ENCODE measurements at regions not wholly inside any gene's neighbourhood (a gene's known extent, or its start where the extent isn't known, plus 50 kb on each side); places are given as distances from the start of the nearest gene placed in this dataset.

- no peaks in the 10 kb centered on the region for H3K36me3 Mint-ChIP-seq (ENCODE audit: unreplicated experiment)
These were observed 230.9 kb downstream of the NSUN3 start for GRCh38 chr3:94293793-94294195.

DNA sequence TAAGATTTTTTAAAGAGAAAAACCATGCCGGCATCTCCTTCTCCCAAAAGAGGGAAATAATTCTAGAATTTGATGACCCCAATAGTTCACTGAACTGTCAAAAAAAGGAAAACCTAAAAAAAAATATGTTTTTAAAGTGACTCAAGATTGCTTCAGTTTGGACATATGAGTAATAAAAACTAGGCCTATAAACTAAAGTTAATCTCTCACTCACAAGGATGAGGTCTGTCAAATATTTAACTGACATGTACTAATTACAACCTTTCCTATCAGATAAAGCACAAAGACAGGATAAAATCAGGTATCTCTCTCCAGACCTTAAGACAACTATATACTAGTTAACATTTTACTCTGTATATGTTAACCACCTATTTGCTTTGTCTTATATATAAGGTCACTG, 231.9 kb downstream of the NSUN3 start:
- Mint-ChIP-seq H3K4me3 (ENCODE audit: unreplicated experiment) (no peak overlapping the region), H3K9me3 (ENCODE audit: unreplicated experiment) (no peaks in the 10 kb centered on the region), H3K27me3 (ENCODE audit: unreplicated experiment) (no peaks in the 10 kb centered on the region), H3K4me1 (ENCODE audit: low read depth, unreplicated experiment) (no peaks in the 10 kb centered on the region), H3K27ac (ENCODE audit: unreplicated experiment) (no peak overlapping the region), H3K36me3 (ENCODE audit: unreplicated experiment) (no peaks in the 10 kb centered on the region)
- TF ChIP-seq, protein P1, sequence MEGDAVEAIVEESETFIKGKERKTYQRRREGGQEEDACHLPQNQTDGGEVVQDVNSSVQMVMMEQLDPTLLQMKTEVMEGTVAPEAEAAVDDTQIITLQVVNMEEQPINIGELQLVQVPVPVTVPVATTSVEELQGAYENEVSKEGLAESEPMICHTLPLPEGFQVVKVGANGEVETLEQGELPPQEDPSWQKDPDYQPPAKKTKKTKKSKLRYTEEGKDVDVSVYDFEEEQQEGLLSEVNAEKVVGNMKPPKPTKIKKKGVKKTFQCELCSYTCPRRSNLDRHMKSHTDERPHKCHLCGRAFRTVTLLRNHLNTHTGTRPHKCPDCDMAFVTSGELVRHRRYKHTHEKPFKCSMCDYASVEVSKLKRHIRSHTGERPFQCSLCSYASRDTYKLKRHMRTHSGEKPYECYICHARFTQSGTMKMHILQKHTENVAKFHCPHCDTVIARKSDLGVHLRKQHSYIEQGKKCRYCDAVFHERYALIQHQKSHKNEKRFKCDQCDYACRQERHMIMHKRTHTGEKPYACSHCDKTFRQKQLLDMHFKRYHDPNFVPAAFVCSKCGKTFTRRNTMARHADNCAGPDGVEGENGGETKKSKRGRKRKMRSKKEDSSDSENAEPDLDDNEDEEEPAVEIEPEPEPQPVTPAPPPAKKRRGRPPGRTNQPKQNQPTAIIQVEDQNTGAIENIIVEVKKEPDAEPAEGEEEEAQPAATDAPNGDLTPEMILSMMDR (IDR thresholded peaks at IDR 0.05; ENCODE audit: partially characterized antibody, unreplicated experiment) = no peak
- no peak for DNase-seq

More at GRCh38 chr3:94293793-94294195, 230.9 kb downstream of the NSUN3 start:
- Mint-ChIP-seq H3K4me3 (ENCODE audit: unreplicated experiment) (no peak overlapping the region), H3K27me3 (ENCODE audit: unreplicated experiment) (no peaks in the 10 kb centered on the region), H3K27ac (ENCODE audit: unreplicated experiment) (no peak overlapping the region), H3K9me3 (ENCODE audit: unreplicated experiment) (no peaks in the 10 kb centered on the region), H3K4me1 (ENCODE audit: low read depth, unreplicated experiment) (no peaks in the 10 kb centered on the region)
- TF ChIP-seq, protein P1 (IDR thresholded peaks at IDR 0.05; ENCODE audit: partially characterized antibody, unreplicated experiment) = no peak
- DNase-seq = no peak

DNA sequence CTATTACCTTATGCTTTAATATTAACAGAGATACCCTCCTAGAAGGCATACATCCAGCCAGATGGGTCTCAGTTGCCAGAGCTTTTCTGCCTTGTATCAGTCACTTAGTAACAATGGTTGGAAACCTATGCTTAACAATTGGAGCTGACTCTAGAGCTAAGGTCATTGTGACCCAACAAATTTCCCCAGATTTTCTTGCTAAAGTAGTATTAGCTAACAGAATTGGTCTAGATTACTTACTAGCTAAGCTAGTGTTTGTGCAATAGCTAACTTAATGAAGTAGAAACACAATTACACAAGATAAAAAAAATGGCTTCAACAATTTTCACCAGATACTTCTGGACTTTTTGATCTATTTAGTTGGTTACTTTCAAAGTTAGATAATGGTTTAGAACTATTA, 236.9 kb downstream of the NSUN3 start:
- H3K27me3 Mint-ChIP-seq (ENCODE audit: unreplicated experiment) = no peaks in the 10 kb centered on the region
- peaks cover 18% of the 10 kb centered on the region for H3K4me1 Mint-ChIP-seq (ENCODE audit: low read depth, unreplicated experiment)
- no peaks in the 10 kb centered on the region for H3K36me3 Mint-ChIP-seq (ENCODE audit: unreplicated experiment)
- H3K4me3 Mint-ChIP-seq (ENCODE audit: unreplicated experiment) = no peak overlapping the region
- H3K9me3 Mint-ChIP-seq (ENCODE audit: unreplicated experiment) = no peaks in the 10 kb centered on the region
- TF ChIP-seq, protein P1 (IDR thresholded peaks at IDR 0.05; ENCODE audit: partially characterized antibody, unreplicated experiment) = no peak
- H3K27ac Mint-ChIP-seq (ENCODE audit: unreplicated experiment) = no peak overlapping the region
- DNase-seq = no peak

DNA sequence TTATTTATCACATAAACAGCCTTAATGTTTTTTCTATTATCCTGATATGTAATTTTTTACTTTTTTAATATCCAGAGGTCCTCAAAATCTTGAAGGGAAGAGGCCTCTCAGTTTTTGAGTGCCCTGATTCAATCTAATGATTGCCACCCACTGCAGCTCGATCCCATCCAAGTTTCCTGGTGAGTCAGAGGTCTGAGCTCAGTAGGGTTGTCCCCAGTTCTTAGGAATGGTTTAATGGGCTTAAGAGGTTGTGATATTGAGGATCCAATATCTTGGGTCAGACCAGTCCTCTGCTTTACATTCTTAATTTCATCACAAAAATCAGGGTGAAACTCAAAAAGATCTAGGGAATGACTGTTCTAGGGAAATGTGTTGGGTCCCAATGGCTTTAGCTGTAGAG, 238.5 kb downstream of the NSUN3 start:
- peaks cover 33% of the 10 kb centered on the region for H3K4me1 Mint-ChIP-seq (ENCODE audit: low read depth, unreplicated experiment)
- TF ChIP-seq, protein P1 (IDR thresholded peaks at IDR 0.05; ENCODE audit: partially characterized antibody, unreplicated experiment) = no peak
- H3K9me3 Mint-ChIP-seq (ENCODE audit: unreplicated experiment) = peaks cover 4% of the 10 kb centered on the region
- no peaks in the 10 kb centered on the region for H3K27me3 Mint-ChIP-seq (ENCODE audit: unreplicated experiment)
- no peak overlapping the region for H3K27ac Mint-ChIP-seq (ENCODE audit: unreplicated experiment)
- H3K36me3 Mint-ChIP-seq (ENCODE audit: unreplicated experiment) = no peaks in the 10 kb centered on the region
- no peak overlapping the region for H3K4me3 Mint-ChIP-seq (ENCODE audit: unreplicated experiment)
- DNase-seq = no peak

- Mint-ChIP-seq H3K27me3 (ENCODE audit: unreplicated experiment) (no peaks in the 10 kb centered on the region), H3K4me1 (ENCODE audit: low read depth, unreplicated experiment) (peaks cover 34% of the 10 kb centered on the region), H3K4me3 (ENCODE audit: unreplicated experiment) (no peak overlapping the region), H3K36me3 (ENCODE audit: unreplicated experiment) (no peaks in the 10 kb centered on the region), H3K9me3 (ENCODE audit: unreplicated experiment) (peaks cover 4% of the 10 kb centered on the region), H3K27ac (ENCODE audit: unreplicated experiment) (no peak overlapping the region)
- no peak for DNase-seq
- TF ChIP-seq, protein P1 (IDR thresholded peaks at IDR 0.05; ENCODE audit: partially characterized antibody, unreplicated experiment) = no peak
These were observed 240.4 kb downstream of the NSUN3 start for GRCh38 chr3:94303266-94303665.

Measured in glutamatergic neuron (in vitro differentiated cells).